AG09309 (cell line): ENCODE measurements at regions not wholly inside any gene's neighbourhood (a gene's known extent, or its start where the extent isn't known, plus 50 kb on each side); places are given as distances from the start of the nearest gene placed in this dataset.

Experiments used
- DNase-seq: peaks from one replicate; pipeline ENCODE4 v3.0.0-alpha.2; 2010; ENCODE audit warnings: low read depth
- H3K4me3 ChIP-seq: 2 replicates; pipeline ENCODE4 v1.5.1; 2011; ENCODE audit warnings: mild to moderate bottlenecking, low read depth, low read length, moderate library complexity; ENCODE audit not compliant: control insufficient read depth
- TF ChIP-seq, protein P1 (sequence below): IDR thresholded peaks from 2 replicates; pipeline ENCODE4 v1.5.1; 2011; ENCODE audit warnings: mild to moderate bottlenecking, low read depth, low read length, inconsistent platforms; ENCODE audit not compliant: insufficient read depth, control insufficient read depth; ENCODE audit errors: missing control alignments

DNA sequence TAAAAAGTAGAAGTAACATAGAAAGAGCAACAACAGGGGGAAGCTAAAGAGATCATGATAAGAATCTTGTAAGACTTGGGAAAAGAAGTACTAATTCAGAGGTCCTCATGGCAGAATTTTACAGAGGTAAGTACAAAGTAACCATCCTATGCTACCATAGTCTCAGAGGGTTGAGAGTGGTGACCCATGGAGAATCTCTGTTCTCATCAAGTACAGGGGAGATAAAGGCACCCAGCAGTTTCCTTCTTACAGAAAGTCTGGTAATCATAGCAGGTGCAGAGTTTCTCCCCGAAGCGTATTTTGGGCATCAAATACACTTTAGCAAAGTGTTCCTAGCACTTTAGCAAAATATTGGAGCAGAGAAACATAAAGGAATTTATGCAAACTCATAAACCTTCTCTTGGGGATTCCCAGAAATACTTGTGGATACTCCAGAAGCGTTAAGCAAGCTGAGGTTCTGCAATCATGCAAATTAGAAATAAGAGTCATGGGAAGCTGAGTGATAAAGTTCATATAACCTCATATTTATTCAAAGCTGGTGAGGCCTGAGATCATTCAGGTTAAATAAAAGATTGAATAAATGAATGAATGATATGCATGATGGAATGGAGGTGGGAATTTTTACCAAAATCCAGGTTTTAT lies 101.0 kb upstream of the SMC2 start:
- no peak overlapping the region for H3K4me3 ChIP-seq
- no peak for DNase-seq
- TF ChIP-seq, protein P1, sequence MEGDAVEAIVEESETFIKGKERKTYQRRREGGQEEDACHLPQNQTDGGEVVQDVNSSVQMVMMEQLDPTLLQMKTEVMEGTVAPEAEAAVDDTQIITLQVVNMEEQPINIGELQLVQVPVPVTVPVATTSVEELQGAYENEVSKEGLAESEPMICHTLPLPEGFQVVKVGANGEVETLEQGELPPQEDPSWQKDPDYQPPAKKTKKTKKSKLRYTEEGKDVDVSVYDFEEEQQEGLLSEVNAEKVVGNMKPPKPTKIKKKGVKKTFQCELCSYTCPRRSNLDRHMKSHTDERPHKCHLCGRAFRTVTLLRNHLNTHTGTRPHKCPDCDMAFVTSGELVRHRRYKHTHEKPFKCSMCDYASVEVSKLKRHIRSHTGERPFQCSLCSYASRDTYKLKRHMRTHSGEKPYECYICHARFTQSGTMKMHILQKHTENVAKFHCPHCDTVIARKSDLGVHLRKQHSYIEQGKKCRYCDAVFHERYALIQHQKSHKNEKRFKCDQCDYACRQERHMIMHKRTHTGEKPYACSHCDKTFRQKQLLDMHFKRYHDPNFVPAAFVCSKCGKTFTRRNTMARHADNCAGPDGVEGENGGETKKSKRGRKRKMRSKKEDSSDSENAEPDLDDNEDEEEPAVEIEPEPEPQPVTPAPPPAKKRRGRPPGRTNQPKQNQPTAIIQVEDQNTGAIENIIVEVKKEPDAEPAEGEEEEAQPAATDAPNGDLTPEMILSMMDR, result no peak

DNA sequence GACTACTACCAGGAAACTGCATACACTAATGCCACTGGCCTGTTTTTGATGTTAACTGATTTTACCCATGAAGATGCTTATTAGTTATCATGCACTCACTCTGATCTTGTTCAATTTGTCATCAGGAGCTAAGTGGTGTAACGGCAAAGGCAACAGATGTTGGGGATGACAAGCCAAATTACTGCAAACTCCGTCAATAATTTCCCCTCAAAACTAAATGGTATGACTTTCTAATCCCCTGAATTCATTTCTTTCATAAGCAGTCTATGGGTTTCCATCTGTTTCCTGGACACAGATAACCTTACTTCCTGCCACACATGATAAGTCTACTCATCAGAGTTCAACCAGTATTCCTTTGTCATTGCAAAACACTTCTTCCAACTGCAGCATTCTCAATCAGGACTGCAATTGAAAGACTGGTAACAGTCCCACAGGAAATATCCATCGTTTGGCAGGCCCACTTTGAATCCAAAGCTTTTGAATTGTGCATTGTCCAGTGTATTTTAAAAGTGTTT lies 96.2 kb upstream of the SMC2 start:
- no peak for DNase-seq
- TF ChIP-seq, protein P1, result no peak
- no peak overlapping the region for H3K4me3 ChIP-seq

DNA sequence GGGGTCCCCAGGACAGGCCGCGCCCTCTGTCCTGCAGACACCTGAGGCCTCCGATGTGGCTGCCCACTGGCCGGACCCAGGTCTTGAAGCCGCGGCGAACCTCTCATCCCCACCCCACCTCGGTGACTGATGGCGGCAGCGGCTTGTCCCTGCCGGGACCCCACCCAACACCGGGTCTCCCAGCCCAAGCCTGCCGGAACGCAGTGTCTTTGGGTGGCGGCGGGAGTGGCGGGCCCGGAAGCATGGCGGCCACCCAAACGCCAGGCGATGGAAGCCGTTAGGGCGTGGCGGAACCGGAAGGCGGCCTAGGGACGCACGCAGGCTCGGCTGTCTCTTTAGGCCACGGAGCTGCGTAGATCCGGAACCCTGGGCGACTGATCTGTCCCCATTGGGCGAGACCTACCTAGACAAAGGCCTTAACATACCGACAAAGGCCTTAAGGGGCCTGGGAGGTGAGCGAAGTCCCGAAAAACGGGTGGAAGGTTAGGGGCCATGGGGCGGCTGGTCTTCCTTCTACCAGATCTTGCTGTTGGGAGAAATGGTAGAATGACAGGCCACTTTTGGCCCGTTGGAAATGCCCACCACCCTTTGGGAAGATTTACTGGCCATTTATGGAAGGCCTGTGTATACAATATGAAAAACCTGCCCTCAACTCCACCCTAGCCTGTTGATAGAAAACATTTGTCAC lies 94.6 kb upstream of the SMC2 start:
- TF ChIP-seq, protein P1, result no peak
- no peak overlapping the region for H3K4me3 ChIP-seq
- DNase-seq, result no peak

DNA sequence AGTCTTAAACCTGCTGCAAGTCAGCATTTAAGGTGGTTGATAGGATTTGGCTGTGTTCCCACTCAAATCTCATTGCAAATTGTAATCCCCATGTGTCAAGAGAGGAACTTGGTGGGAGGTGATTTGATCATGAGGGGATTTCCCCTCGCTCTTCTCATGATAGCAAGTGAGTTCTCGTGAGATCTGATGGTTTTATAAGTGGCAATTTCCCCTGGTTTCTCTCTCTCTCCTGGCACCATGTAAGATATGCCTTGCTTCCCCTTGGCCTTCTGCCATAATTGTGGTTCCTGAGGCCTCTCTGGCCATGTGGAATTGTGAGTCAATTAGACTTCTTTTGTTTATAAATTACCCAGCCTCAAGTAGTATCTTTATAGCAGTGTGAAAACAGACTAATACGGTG lies 84.3 kb upstream of the SMC2 start:
- DNase-seq, result no peak
- TF ChIP-seq, protein P1, result no peak
- no peak overlapping the region for H3K4me3 ChIP-seq

DNA sequence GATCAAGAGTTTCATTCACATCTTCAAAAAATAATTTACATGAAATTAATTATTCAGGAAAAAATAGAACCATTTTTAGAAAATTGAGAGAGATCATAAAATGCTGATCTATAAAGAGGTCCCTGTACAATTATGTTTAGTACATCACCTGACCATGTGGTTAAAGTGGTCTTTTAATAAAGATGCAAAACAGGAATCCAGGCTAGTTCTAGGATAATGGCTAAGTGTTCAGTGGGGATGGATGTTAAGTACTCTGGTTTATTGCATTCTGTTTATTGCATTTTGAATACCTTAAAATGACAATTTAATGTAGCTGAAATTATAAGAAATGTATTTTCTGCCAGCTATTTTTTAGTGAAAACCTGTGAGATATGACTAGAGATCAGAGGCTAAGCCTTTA lies 72.0 kb upstream of the SMC2 start:
- TF ChIP-seq, protein P1, result no peak
- no peak overlapping the region for H3K4me3 ChIP-seq
- no peak for DNase-seq

DNA sequence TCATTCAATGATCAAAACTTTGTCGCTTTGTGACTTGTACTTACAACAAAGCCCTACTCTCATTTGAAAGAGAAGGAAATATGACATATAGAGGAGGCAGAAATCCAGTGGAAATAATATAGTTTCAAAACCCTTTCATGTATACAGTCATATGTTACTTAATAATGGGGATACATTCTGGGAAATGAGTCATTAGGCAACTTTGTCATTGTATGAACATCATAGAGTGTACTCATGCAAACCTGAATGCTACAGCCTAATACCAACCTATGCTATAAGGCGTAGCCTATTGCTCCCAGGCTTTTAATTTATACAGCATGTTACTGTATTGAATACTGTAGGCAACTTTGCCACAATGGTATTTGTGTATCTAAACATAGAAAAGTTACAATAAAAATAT lies 69.0 kb upstream of the SMC2 start:
- no peak overlapping the region for H3K4me3 ChIP-seq
- DNase-seq, result no peak
- TF ChIP-seq, protein P1, result no peak

DNA sequence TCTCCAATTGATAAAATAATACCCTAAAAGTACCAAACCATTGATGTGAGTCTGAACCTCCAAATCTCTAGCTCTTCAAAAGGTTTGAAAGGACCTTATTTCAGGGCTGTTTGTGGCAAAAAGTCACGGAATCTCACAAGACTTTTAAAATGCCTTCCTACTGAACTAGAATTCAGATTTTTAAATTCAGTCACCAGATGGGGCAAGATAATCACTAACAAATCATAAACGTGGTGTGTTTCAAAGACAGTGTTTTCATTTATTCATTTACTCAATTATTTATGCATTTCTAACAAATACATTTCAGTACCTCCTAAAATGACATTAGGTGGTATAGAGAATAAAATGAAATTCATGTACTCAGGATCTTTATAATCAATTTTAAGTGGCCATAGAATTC lies 68.2 kb upstream of the SMC2 start:
- DNase-seq, result no peak
- TF ChIP-seq, protein P1, result no peak
- no peak overlapping the region for H3K4me3 ChIP-seq
